ENCODE measurements at regions not wholly inside any gene's neighbourhood (a gene's known extent, or its start where the extent isn't known, plus 50 kb on each side); places are given as distances from the start of the nearest gene placed in this dataset.

DNA sequence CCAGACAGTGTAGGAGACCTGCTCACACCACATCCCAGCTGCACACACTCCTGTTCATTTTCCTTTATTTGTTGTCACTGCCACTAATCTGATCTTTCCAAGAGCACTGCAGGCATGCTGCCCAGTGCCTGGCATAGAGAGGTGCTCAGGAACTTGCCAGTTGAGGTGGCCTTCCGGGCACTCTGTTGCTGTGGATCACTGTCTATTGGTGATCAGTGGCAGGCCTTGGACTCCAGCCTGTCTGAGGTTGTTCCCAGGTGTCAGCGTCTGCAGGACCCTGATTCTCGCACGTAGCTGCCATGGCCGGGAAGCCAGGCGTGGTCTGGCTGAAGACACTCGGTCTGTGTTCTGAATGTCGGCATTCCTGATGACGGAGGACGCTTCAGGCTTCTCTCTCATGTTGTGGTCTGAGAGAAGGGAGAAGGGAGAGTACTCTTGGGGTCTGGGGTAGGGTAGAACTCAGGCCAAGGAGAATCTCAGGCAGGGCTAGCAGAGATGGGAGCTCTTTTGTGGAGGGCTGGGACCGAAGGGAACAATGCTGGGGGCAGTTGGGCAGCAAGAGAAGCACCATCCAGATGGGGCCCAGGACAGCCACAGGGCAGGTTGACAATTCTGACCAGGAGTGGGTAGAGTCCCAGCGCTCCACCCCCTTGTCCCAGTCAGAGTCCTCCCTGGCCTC, 240.9 kb downstream of the MYCN start:
- TF ChIP-seq, protein P1, sequence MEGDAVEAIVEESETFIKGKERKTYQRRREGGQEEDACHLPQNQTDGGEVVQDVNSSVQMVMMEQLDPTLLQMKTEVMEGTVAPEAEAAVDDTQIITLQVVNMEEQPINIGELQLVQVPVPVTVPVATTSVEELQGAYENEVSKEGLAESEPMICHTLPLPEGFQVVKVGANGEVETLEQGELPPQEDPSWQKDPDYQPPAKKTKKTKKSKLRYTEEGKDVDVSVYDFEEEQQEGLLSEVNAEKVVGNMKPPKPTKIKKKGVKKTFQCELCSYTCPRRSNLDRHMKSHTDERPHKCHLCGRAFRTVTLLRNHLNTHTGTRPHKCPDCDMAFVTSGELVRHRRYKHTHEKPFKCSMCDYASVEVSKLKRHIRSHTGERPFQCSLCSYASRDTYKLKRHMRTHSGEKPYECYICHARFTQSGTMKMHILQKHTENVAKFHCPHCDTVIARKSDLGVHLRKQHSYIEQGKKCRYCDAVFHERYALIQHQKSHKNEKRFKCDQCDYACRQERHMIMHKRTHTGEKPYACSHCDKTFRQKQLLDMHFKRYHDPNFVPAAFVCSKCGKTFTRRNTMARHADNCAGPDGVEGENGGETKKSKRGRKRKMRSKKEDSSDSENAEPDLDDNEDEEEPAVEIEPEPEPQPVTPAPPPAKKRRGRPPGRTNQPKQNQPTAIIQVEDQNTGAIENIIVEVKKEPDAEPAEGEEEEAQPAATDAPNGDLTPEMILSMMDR (IDR thresholded peaks at IDR 0.05) = no peak
- no peak for TF ChIP-seq EP300 (IDR thresholded peaks at IDR 0.05)
- TF ChIP-seq POLR2A (IDR thresholded peaks at IDR 0.05) = no peak

All from gastroesophageal sphincter (tissue), 3 donors.